ENCODE measurements at regions not wholly inside any gene's neighbourhood (a gene's known extent, or its start where the extent isn't known, plus 50 kb on each side); places are given as distances from the start of the nearest gene placed in this dataset.

- Histone ChIP-seq H4K20me1 (ENCODE audit: insufficient read depth, low read length) (no peaks in the 10 kb centered on the region), H3K4me2 (ENCODE audit: low read length) (no peak overlapping the region), H3K9me3 (ENCODE audit: low read length) (no peaks in the 10 kb centered on the region), H3K9me2 (ENCODE audit: low read depth, low read length) (no peaks in the 10 kb centered on the region), H2AFZ (ENCODE audit: low read length) (no peak overlapping the region), H3K4me1 (ENCODE audit: insufficient read depth, low read length, severe bottlenecking) (peaks cover 18% of the 10 kb centered on the region), H3K79me2 (ENCODE audit: insufficient read depth, low read length) (no peaks in the 10 kb centered on the region), H3K9ac (ENCODE audit: low read length) (no peak overlapping the region), H3K36me3 (ENCODE audit: insufficient read depth, low read length) (no peaks in the 10 kb centered on the region), H3K27ac (ENCODE audit: low read depth, low read length, poor library complexity, severe bottlenecking) (no peak overlapping the region), H3F3A (ENCODE audit: insufficient read depth, low read length) (no peaks in the 10 kb centered on the region), H3K27me3 (ENCODE audit: insufficient read depth, low read length) (no peaks in the 10 kb centered on the region; the same call in 1 of the 2 replicates), H3K4me3 (ENCODE audit: low read depth, low read length, poor library complexity, severe bottlenecking) (no peak overlapping the region)
- no peak for TF ChIP-seq CTCF (IDR thresholded peaks at IDR 0.05; ENCODE audit: low read length)
- no peak for TF ChIP-seq EZH2 (IDR thresholded peaks at IDR 0.05; ENCODE audit: borderline replicate concordance, low read length)
Observed at GRCh38 chr12:11946161-11946560, 124.6 kb upstream of the BCL2L14 start.

DNA sequence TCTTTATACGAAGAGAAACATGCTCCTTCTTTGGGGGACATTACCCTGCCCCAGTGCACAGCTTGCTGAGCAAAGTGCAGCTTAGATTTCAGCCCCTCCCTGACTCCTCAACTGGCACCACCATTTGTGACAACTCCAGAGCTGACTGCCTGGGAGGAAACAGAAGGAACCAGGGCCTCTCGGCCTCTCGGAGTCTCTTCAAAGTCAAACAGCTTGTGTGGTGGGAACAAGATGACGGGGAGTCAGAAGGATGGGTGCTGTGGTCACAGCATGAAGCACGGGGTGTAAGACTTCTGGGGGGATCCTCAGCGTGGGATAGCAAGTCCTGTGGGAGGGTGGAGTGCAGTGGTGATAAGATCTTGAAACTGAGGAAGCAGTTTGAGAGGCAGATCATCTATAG is 123.5 kb upstream of the BCL2L14 start:
- H4K20me1 ChIP-seq (ENCODE audit: insufficient read depth, low read length), result no peaks in the 10 kb centered on the region
- H3K79me2 ChIP-seq (ENCODE audit: insufficient read depth, low read length), result no peaks in the 10 kb centered on the region
- no peak for TF ChIP-seq EZH2 (IDR thresholded peaks at IDR 0.05; ENCODE audit: borderline replicate concordance, low read length)
- no peak for TF ChIP-seq CTCF (IDR thresholded peaks at IDR 0.05; ENCODE audit: low read length)
- no peaks in the 10 kb centered on the region for H3K9me3 ChIP-seq (ENCODE audit: low read length)
- no peaks in the 10 kb centered on the region for H3K9me2 ChIP-seq (ENCODE audit: low read depth, low read length)
- no peaks in the 10 kb centered on the region for H3F3A ChIP-seq (ENCODE audit: insufficient read depth, low read length)
- no peaks in the 10 kb centered on the region for H3K36me3 ChIP-seq (ENCODE audit: insufficient read depth, low read length)
- H3K4me3 ChIP-seq (ENCODE audit: low read depth, low read length, poor library complexity, severe bottlenecking), result no peak overlapping the region
- peaks cover 18% of the 10 kb centered on the region for H3K4me1 ChIP-seq (ENCODE audit: insufficient read depth, low read length, severe bottlenecking)
- no peaks in the 10 kb centered on the region; the same call in 1 of the 2 replicates for H3K27me3 ChIP-seq (ENCODE audit: insufficient read depth, low read length)
- no peak overlapping the region for H3K27ac ChIP-seq (ENCODE audit: low read depth, low read length, poor library complexity, severe bottlenecking)
- no peak overlapping the region for H2AFZ ChIP-seq (ENCODE audit: low read length)
- H3K9ac ChIP-seq (ENCODE audit: low read length), result no peak overlapping the region
- no peak overlapping the region for H3K4me2 ChIP-seq (ENCODE audit: low read length)

DNA sequence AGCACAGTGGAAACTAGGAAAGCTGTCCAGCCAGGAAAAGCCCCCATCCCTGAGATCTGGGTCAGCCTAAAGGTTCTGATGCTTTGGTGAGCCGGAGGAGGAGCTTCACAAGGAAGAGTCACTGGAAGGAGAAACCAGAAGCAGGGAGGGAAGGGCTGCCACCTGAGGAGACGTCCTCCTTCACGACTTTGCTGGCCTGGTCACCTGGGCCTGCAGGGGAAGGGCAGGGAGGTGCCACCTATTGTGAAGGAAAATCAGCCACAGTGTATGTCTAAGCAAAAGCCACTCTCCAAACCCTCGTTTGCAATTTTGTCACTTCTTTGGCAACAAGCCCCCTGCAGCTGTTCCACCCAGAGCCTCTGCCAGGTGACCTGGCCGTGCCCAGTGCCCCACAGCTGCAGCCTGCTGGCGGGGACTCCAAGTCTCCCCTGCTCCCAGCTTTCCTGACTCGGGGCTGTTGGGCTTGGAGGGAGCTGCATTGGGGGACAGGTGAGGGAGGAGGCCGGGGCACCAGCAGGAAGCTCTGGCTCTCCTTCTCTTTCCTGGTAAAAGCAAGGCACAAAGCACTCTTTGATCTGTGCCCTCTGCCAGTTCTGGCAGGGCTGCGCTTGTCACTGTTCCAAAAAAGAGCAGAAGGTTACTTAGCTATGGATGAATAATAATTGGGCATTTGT is 120.9 kb upstream of the BCL2L14 start:
- peaks cover 34% of the 10 kb centered on the region for H3K4me1 ChIP-seq (ENCODE audit: insufficient read depth, low read length, severe bottlenecking)
- H3K36me3 ChIP-seq (ENCODE audit: insufficient read depth, low read length), result no peaks in the 10 kb centered on the region
- H3K27me3 ChIP-seq (ENCODE audit: insufficient read depth, low read length), result no peaks in the 10 kb centered on the region; the same call in 1 of the 2 replicates
- H3K9ac ChIP-seq (ENCODE audit: low read length), result no peak overlapping the region
- TF ChIP-seq CTCF (IDR thresholded peaks at IDR 0.05; ENCODE audit: low read length) (no peak), EZH2 (IDR thresholded peaks at IDR 0.05; ENCODE audit: borderline replicate concordance, low read length) (no peak)
- no peak overlapping the region for H2AFZ ChIP-seq (ENCODE audit: low read length)
- no peaks in the 10 kb centered on the region for H4K20me1 ChIP-seq (ENCODE audit: insufficient read depth, low read length)
- H3K79me2 ChIP-seq (ENCODE audit: insufficient read depth, low read length), result no peaks in the 10 kb centered on the region
- H3F3A ChIP-seq (ENCODE audit: insufficient read depth, low read length), result no peaks in the 10 kb centered on the region
- no peaks in the 10 kb centered on the region for H3K9me2 ChIP-seq (ENCODE audit: low read depth, low read length)
- H3K4me3 ChIP-seq (ENCODE audit: low read depth, low read length, poor library complexity, severe bottlenecking), result no peak overlapping the region
- no peaks in the 10 kb centered on the region for H3K9me3 ChIP-seq (ENCODE audit: low read length)
- no peak overlapping the region for H3K27ac ChIP-seq (ENCODE audit: low read depth, low read length, poor library complexity, severe bottlenecking)
- no peak overlapping the region for H3K4me2 ChIP-seq (ENCODE audit: low read length)
